ENCODE measurements at regions not wholly inside any gene's neighbourhood (a gene's known extent, or its start where the extent isn't known, plus 50 kb on each side); places are given as distances from the start of the nearest gene placed in this dataset.

GRCh38 chr3:194860725-194861124 lies 175.0 kb downstream of the FAM43A start:
- TF ChIP-seq CTCF (IDR thresholded peaks at IDR 0.05; ENCODE audit: low read depth, low read length, poor library complexity, severe bottlenecking) (no peak), EZH2phosphoT487 (IDR thresholded peaks at IDR 0.05; ENCODE audit: borderline replicate concordance, low read length) (no peak)

Data from DOHH2 (cell line).